WTC11 (cell line): ENCODE measurements at regions not wholly inside any gene's neighbourhood (a gene's known extent, or its start where the extent isn't known, plus 50 kb on each side); places are given as distances from the start of the nearest gene placed in this dataset.
A peak's percentile ranks its signal among the peaks of the same experiment; 100 is the strongest.

Experiments used
- ATAC-seq: fragments of 200-7000 bp; cut with Tn5 transposase; 2 replicates; pipeline ENCODE4 v1.10.0; 2021; ENCODE audit warnings: mild to moderate bottlenecking, moderate library complexity
- CTCF ChIA-PET: fragments of 300-600 bp; sonication (Branson Sonifier 250); formaldehyde crosslinking; loops from one replicate; lab custom pipeline; 2021; ENCODE audit warnings: antibody characterized with exemption; lab: Charles Lee
- POLR2A ChIA-PET: fragments of 350-600 bp; sonication (Branson Sonifier 250); formaldehyde crosslinking; loops from one replicate; lab custom pipeline; 2021; ENCODE audit warnings: antibody characterized with exemption; lab: Charles Lee
- DNase-seq: peaks from one replicate; pipeline ENCODE4 v3.0.0; 2021; ENCODE audit warnings: low spot score
- H3K27ac Mint-ChIP-seq: 2 replicates; pipeline ENCODE4 v1.8.0; 2021; ENCODE audit warnings: mixed read lengths
- H3K27me3 Mint-ChIP-seq: 2 replicates; pipeline ENCODE4 v1.8.0; 2021; ENCODE audit warnings: low read depth, mild to moderate bottlenecking, moderate library complexity, mixed read lengths
- H3K36me3 Mint-ChIP-seq: 2 replicates; pipeline ENCODE4 v1.8.0; 2021; ENCODE audit warnings: mixed read lengths
- H3K4me1 Mint-ChIP-seq: 2 replicates; pipeline ENCODE4 v1.8.0; 2022; ENCODE audit warnings: mixed read lengths
- H3K4me3 Mint-ChIP-seq: 2 replicates; pipeline ENCODE4 v1.8.0; 2021; ENCODE audit warnings: mild to moderate bottlenecking, moderate library complexity, mixed read lengths
- H3K9me3 Mint-ChIP-seq: 2 replicates; pipeline ENCODE4 v1.8.0; 2021; ENCODE audit warnings: mixed read lengths
- ARID4B ChIP-seq: sonication (generic); formaldehyde crosslinking; IDR thresholded peaks from 2 replicates; pipeline ENCODE4 v1.8.0; 2023; ENCODE audit warnings: missing genetic modification reagents, mild to moderate bottlenecking, borderline replicate concordance
- ATF1 ChIP-seq: sonication (generic); formaldehyde crosslinking; IDR thresholded peaks from 2 replicates; pipeline ENCODE4 v1.8.1; 2023; ENCODE audit warnings: mild to moderate bottlenecking, moderate library complexity, missing genetic modification reagents
- CBFB ChIP-seq: sonication (generic); formaldehyde crosslinking; IDR thresholded peaks from 2 replicates; pipeline ENCODE4 v1.8.1; 2022; ENCODE audit warnings: mild to moderate bottlenecking, low read depth, missing genetic modification reagents
- CREM ChIP-seq: sonication (generic); formaldehyde crosslinking; IDR thresholded peaks from 2 replicates; pipeline ENCODE4 v1.8.1; 2022; ENCODE audit warnings: mild to moderate bottlenecking, missing genetic modification reagents, moderate library complexity
- ESRRA ChIP-seq: sonication (generic); formaldehyde crosslinking; IDR thresholded peaks from 2 replicates; pipeline ENCODE4 v1.8.1; 2022; ENCODE audit warnings: mild to moderate bottlenecking, missing genetic modification reagents, borderline replicate concordance
- FOXJ3 ChIP-seq: sonication (generic); formaldehyde crosslinking; IDR thresholded peaks from 2 replicates; pipeline ENCODE4 v1.9.0; 2021; ENCODE audit warnings: missing genetic modification reagents, mild to moderate bottlenecking, borderline replicate concordance
- FOXP1 ChIP-seq: sonication (generic); formaldehyde crosslinking; IDR thresholded peaks from 2 replicates; pipeline ENCODE4 v1.8.0; 2022; ENCODE audit warnings: missing genetic modification reagents, mild to moderate bottlenecking, moderate library complexity, borderline replicate concordance
- IRF2 ChIP-seq: sonication (generic); formaldehyde crosslinking; IDR thresholded peaks from 2 replicates; pipeline ENCODE4 v1.8.0; 2022; ENCODE audit warnings: low read depth, missing genetic modification reagents, borderline replicate concordance
- JAZF1 ChIP-seq: fragments of 250-450 bp; sonication (Bioruptor Pico); IDR thresholded peaks from 2 replicates; pipeline ENCODE4 v1.9.0; 2021; ENCODE audit warnings: moderate library complexity, mild to moderate bottlenecking, inconsistent platforms
- JUN ChIP-seq: sonication (generic); formaldehyde crosslinking; IDR thresholded peaks from 2 replicates; pipeline ENCODE4 v1.8.0; 2023; ENCODE audit warnings: mild to moderate bottlenecking, missing genetic modification reagents
- KAT7 ChIP-seq: sonication (generic); formaldehyde crosslinking; IDR thresholded peaks from 2 replicates; pipeline ENCODE4 v1.8.1; 2023; ENCODE audit warnings: missing genetic modification reagents, mild to moderate bottlenecking, borderline replicate concordance
- NFE2L1 ChIP-seq: sonication (generic); formaldehyde crosslinking; IDR thresholded peaks from 2 replicates; pipeline ENCODE4 v1.8.1; 2023; ENCODE audit warnings: missing genetic modification reagents
- PRRX2 ChIP-seq: fragments of 250-450 bp; sonication (Bioruptor Pico); IDR thresholded peaks from 2 replicates; pipeline ENCODE4 v1.8.0; 2021; ENCODE audit warnings: mild to moderate bottlenecking
- RORB ChIP-seq: fragments of 250-450 bp; sonication (Bioruptor Pico); IDR thresholded peaks from 2 replicates; pipeline ENCODE4 v1.9.0; 2021; ENCODE audit warnings: mild to moderate bottlenecking
- SMAD3 ChIP-seq: sonication (generic); formaldehyde crosslinking; IDR thresholded peaks from 2 replicates; pipeline ENCODE4 v1.8.0; 2022; ENCODE audit warnings: missing genetic modification reagents, mild to moderate bottlenecking, borderline replicate concordance
- SOX15 ChIP-seq: fragments of 250-450 bp; sonication (Bioruptor Pico); IDR thresholded peaks from 2 replicates; pipeline ENCODE4 v1.9.0; 2021; ENCODE audit warnings: mild to moderate bottlenecking
- TEAD1 ChIP-seq: sonication (generic); formaldehyde crosslinking; IDR thresholded peaks from 2 replicates; pipeline ENCODE4 v1.8.0; 2022; ENCODE audit warnings: mild to moderate bottlenecking, missing genetic modification reagents
- USF1 ChIP-seq: sonication (generic); formaldehyde crosslinking; IDR thresholded peaks from 2 replicates; pipeline ENCODE4 v1.8.0; 2022; ENCODE audit warnings: mild to moderate bottlenecking, missing genetic modification reagents
- USF2 ChIP-seq: sonication (generic); formaldehyde crosslinking; IDR thresholded peaks from 2 replicates; pipeline ENCODE4 v1.8.1; 2023; ENCODE audit warnings: mild to moderate bottlenecking, missing genetic modification reagents, moderate library complexity
- ZNF121 ChIP-seq: sonication (generic); formaldehyde crosslinking; IDR thresholded peaks from 2 replicates; pipeline ENCODE4 v1.8.0; 2023; ENCODE audit warnings: missing genetic modification reagents
- ZNF317 ChIP-seq: sonication (generic); formaldehyde crosslinking; IDR thresholded peaks from 2 replicates; pipeline ENCODE4 v1.8.1; 2023; ENCODE audit warnings: low read depth, mild to moderate bottlenecking, moderate library complexity, missing genetic modification reagents, borderline replicate concordance
- TF ChIP-seq, protein P1 (sequence below): fragments of 250-450 bp; sonication (Bioruptor Pico); IDR thresholded peaks from 2 replicates; pipeline ENCODE4 v1.9.0; 2021; ENCODE audit warnings: moderate library complexity, mild to moderate bottlenecking, inconsistent platforms, borderline replicate concordance
- TF ChIP-seq, protein P2 (sequence below): fragments of 200-600 bp; IDR thresholded peaks from 2 replicates; pipeline ENCODE4 v1.8.0; 2022; ENCODE audit warnings: antibody characterized with exemption
- TF ChIP-seq, protein P3 (sequence below): sonication (generic); formaldehyde crosslinking; IDR thresholded peaks from 2 replicates; pipeline ENCODE4 v1.8.1; 2022; ENCODE audit warnings: mild to moderate bottlenecking, missing genetic modification reagents, moderate library complexity, borderline replicate concordance
- TF ChIP-seq, protein P4 (sequence below): sonication (generic); formaldehyde crosslinking; conservative IDR thresholded peaks from 2 replicates; pipeline ENCODE4 v1.8.1; 2022; ENCODE audit warnings: mild to moderate bottlenecking, missing genetic modification reagents
- TF ChIP-seq, protein P5 (sequence below): sonication (generic); formaldehyde crosslinking; IDR thresholded peaks from 2 replicates; pipeline ENCODE4 v1.8.1; 2022; ENCODE audit warnings: low read depth, missing genetic modification reagents, borderline replicate concordance

- TF ChIP-seq NFE2L1 (CRISPR knock-in tag) = no peak
- no peak for TF ChIP-seq FOXJ3 (CRISPR knock-in tag)
- no peak for TF ChIP-seq USF2 (CRISPR knock-in tag)
- TF ChIP-seq IRF2 (CRISPR knock-in tag) = no peak
- TF ChIP-seq SOX15 (CRISPR knock-in tag) = no peak
- TF ChIP-seq FOXP1 = no peak
- TF ChIP-seq ATF1 (CRISPR knock-in tag) = no peak
These were observed 1653.5 kb upstream of the AGA start (continued) for GRCh38 chr4:179095585-179096221.

GRCh38 chr4:179097741-179098140 lies 1655.5 kb upstream of the AGA start:
- DNase-seq = peak; percentile 61
- Mint-ChIP-seq H3K4me3 (no peak overlapping the region), H3K27ac (no peak overlapping the region), H3K4me1 (no peaks in the 10 kb centered on the region), H3K9me3 (no peaks in the 10 kb centered on the region), H3K27me3 (no peaks in the 10 kb centered on the region), H3K36me3 (no peaks in the 10 kb centered on the region)
- ChIA-PET CTCF (no interaction called here), POLR2A (interaction anchor here (0.5 kb wide), 1 partner anchor 11 kb away, joined by 3 read pairs; no protein-coding TSS in a partner anchor)
- no peak for ATAC-seq
- TF ChIP-seq ARID4B (CRISPR knock-in tag) (no peak), TEAD1 (CRISPR knock-in tag) (no peak), PRRX2 (no peak), CREM (CRISPR knock-in tag) (no peak), ZNF121 (CRISPR knock-in tag) (no peak), JAZF1 (CRISPR knock-in tag) (no peak), JUN (CRISPR knock-in tag) (no peak), SMAD3 (CRISPR knock-in tag) (no peak), KAT7 (CRISPR knock-in tag) (no peak), RORB (no peak), ESRRA (CRISPR knock-in tag) (no peak), USF1 (CRISPR knock-in tag) (no peak), CBFB (CRISPR knock-in tag) (no peak), ZNF317 (CRISPR knock-in tag) (no peak)
- TF ChIP-seq, protein P1, sequence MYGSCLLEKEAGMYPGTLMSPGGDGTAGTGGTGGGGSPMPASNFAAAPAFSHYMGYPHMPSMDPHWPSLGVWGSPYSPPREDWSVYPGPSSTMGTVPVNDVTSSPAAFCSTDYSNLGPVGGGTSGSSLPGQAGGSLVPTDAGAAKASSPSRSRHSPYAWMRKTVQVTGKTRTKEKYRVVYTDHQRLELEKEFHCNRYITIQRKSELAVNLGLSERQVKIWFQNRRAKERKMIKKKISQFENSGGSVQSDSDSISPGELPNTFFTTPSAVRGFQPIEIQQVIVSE (CRISPR knock-in tag) = no peak
- TF ChIP-seq, protein P2, sequence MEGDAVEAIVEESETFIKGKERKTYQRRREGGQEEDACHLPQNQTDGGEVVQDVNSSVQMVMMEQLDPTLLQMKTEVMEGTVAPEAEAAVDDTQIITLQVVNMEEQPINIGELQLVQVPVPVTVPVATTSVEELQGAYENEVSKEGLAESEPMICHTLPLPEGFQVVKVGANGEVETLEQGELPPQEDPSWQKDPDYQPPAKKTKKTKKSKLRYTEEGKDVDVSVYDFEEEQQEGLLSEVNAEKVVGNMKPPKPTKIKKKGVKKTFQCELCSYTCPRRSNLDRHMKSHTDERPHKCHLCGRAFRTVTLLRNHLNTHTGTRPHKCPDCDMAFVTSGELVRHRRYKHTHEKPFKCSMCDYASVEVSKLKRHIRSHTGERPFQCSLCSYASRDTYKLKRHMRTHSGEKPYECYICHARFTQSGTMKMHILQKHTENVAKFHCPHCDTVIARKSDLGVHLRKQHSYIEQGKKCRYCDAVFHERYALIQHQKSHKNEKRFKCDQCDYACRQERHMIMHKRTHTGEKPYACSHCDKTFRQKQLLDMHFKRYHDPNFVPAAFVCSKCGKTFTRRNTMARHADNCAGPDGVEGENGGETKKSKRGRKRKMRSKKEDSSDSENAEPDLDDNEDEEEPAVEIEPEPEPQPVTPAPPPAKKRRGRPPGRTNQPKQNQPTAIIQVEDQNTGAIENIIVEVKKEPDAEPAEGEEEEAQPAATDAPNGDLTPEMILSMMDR = no peak
- TF ChIP-seq, protein P3, sequence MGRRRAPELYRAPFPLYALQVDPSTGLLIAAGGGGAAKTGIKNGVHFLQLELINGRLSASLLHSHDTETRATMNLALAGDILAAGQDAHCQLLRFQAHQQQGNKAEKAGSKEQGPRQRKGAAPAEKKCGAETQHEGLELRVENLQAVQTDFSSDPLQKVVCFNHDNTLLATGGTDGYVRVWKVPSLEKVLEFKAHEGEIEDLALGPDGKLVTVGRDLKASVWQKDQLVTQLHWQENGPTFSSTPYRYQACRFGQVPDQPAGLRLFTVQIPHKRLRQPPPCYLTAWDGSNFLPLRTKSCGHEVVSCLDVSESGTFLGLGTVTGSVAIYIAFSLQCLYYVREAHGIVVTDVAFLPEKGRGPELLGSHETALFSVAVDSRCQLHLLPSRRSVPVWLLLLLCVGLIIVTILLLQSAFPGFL (CRISPR knock-in tag) = no peak; the same call in 1 of the 2 replicates
- TF ChIP-seq, protein P4, sequence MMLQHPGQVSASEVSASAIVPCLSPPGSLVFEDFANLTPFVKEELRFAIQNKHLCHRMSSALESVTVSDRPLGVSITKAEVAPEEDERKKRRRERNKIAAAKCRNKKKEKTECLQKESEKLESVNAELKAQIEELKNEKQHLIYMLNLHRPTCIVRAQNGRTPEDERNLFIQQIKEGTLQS (CRISPR knock-in tag) = no peak
- TF ChIP-seq, protein P5, sequence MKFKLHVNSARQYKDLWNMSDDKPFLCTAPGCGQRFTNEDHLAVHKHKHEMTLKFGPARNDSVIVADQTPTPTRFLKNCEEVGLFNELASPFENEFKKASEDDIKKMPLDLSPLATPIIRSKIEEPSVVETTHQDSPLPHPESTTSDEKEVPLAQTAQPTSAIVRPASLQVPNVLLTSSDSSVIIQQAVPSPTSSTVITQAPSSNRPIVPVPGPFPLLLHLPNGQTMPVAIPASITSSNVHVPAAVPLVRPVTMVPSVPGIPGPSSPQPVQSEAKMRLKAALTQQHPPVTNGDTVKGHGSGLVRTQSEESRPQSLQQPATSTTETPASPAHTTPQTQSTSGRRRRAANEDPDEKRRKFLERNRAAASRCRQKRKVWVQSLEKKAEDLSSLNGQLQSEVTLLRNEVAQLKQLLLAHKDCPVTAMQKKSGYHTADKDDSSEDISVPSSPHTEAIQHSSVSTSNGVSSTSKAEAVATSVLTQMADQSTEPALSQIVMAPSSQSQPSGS (CRISPR knock-in tag) = no peak
